Activated B cell treated with CpG ODN at 0.5 μM for 24 hours (primary cell): ENCODE measurements at regions not wholly inside any gene's neighbourhood (a gene's known extent, or its start where the extent isn't known, plus 50 kb on each side); places are given as distances from the start of the nearest gene placed in this dataset.

Experiments used
- ATAC-seq: fragments of 200-7000 bp; cut with Tn5 transposase; one replicate; pipeline ENCODE4 v1.10.0; 2021; ENCODE audit warnings: low read depth, mild to moderate bottlenecking, moderate library complexity
- CTCF ChIA-PET: fragments of 350-600 bp; sonication (Branson Sonifier 250); formaldehyde crosslinking; loops from one replicate; lab custom pipeline; 2021; ENCODE audit warnings: antibody characterized with exemption; lab: Charles Lee
- POLR2A ChIA-PET: fragments of 350-600 bp; sonication (Branson Sonifier 250); formaldehyde crosslinking; loops from one replicate; lab custom pipeline; 2021; ENCODE audit warnings: antibody characterized with exemption; lab: Charles Lee
- DNase-seq: peaks from one replicate; pipeline ENCODE4 v3.0.0; 2022
- H3K27ac Mint-ChIP-seq: one replicate; pipeline ENCODE4 v1.8.0; 2020; ENCODE audit warnings: mixed read lengths
- H3K27me3 Mint-ChIP-seq: one replicate; pipeline ENCODE4 v1.8.0; 2021; ENCODE audit warnings: mixed read lengths
- H3K36me3 Mint-ChIP-seq: one replicate; pipeline ENCODE4 v1.8.0; 2021; ENCODE audit warnings: low read depth, mixed read lengths
- H3K4me1 Mint-ChIP-seq: one replicate; pipeline ENCODE4 v1.8.0; 2021; ENCODE audit warnings: mixed read lengths
- H3K4me3 Mint-ChIP-seq: one replicate; pipeline ENCODE4 v1.8.0; 2020; ENCODE audit warnings: mild to moderate bottlenecking, mixed read lengths
- H3K9me3 Mint-ChIP-seq: one replicate; pipeline ENCODE4 v1.8.0; 2020; ENCODE audit warnings: mixed read lengths
- CTCF ChIP-seq: fragments of 200-600 bp; IDR thresholded peaks from one replicate; pipeline ENCODE4 v1.8.0; 2022; ENCODE audit warnings: antibody characterized with exemption, mild to moderate bottlenecking
- intact Hi-C: fragments of 100-400 bp; cut with micrococcal nuclease; formaldehyde crosslinking; loops from one replicate; pipeline ENCODE4 v1.15.1; 2024

- TF ChIP-seq CTCF = no peak
- no peak for DNase-seq
- Mint-ChIP-seq H3K36me3 (no peaks in the 10 kb centered on the region), H3K4me1 (no peaks in the 10 kb centered on the region), H3K27me3 (no peaks in the 10 kb centered on the region), H3K4me3 (no peak overlapping the region), H3K27ac (no peak overlapping the region), H3K9me3 (no peaks in the 10 kb centered on the region)
- POLR2A ChIA-PET = no interaction called here
- CTCF ChIA-PET = no interaction called here
- no peak for ATAC-seq
- intact Hi-C loops = loop anchor here (5.0 kb wide), 1 partner anchor 1750 kb away; no protein-coding TSS in a partner anchor
Observed at GRCh38 chr4:177557416-177557815, 115.2 kb upstream of the AGA start.

GRCh38 chr4:177558995-177559394 is 116.8 kb upstream of the AGA start:
- CTCF ChIA-PET = no interaction called here

GRCh38 chr4:177562163-177562562 is 119.9 kb upstream of the AGA start:
- intact Hi-C loops = no loop called here
- no peaks in the 10 kb centered on the region for H3K4me1 Mint-ChIP-seq
- ATAC-seq (no peak), DNase-seq (no peak)
- H3K4me3 Mint-ChIP-seq = no peak overlapping the region
- TF ChIP-seq CTCF = no peak
- H3K27me3 Mint-ChIP-seq = no peaks in the 10 kb centered on the region
- no peak overlapping the region for H3K27ac Mint-ChIP-seq
- no peaks in the 10 kb centered on the region for H3K36me3 Mint-ChIP-seq
- POLR2A ChIA-PET = no interaction called here
- CTCF ChIA-PET = no interaction called here
- no peaks in the 10 kb centered on the region for H3K9me3 Mint-ChIP-seq

More at GRCh38 chr4:177558995-177559394, 116.8 kb upstream of the AGA start:
- no peak overlapping the region for H3K27ac Mint-ChIP-seq
- TF ChIP-seq CTCF = no peak
- no peak overlapping the region for H3K4me3 Mint-ChIP-seq
- no peak for DNase-seq
- ATAC-seq = no peak
- no peaks in the 10 kb centered on the region for H3K9me3 Mint-ChIP-seq
- no peaks in the 10 kb centered on the region for H3K4me1 Mint-ChIP-seq
- POLR2A ChIA-PET = no interaction called here
- H3K27me3 Mint-ChIP-seq = no peaks in the 10 kb centered on the region
- no peaks in the 10 kb centered on the region for H3K36me3 Mint-ChIP-seq
- intact Hi-C loops = loop anchor here (5.0 kb wide), 1 partner anchor 1748 kb away; no protein-coding TSS in a partner anchor

GRCh38 chr4:177562859-177563258 is 120.6 kb upstream of the AGA start:
- TF ChIP-seq CTCF = no peak
- Mint-ChIP-seq H3K36me3 (no peaks in the 10 kb centered on the region), H3K27ac (no peak overlapping the region), H3K4me3 (no peak overlapping the region), H3K9me3 (no peaks in the 10 kb centered on the region), H3K4me1 (no peaks in the 10 kb centered on the region), H3K27me3 (no peaks in the 10 kb centered on the region)
- DNase-seq (no peak), ATAC-seq (no peak)
- intact Hi-C loops = no loop called here
- POLR2A ChIA-PET = no interaction called here
- CTCF ChIA-PET = no interaction called here

- intact Hi-C loops = no loop called here
- no peaks in the 10 kb centered on the region for H3K27me3 Mint-ChIP-seq
- no peak overlapping the region for H3K4me3 Mint-ChIP-seq
- no peak for TF ChIP-seq CTCF
- no peaks in the 10 kb centered on the region for H3K9me3 Mint-ChIP-seq
- H3K27ac Mint-ChIP-seq = no peak overlapping the region
- no peaks in the 10 kb centered on the region for H3K4me1 Mint-ChIP-seq
- ChIA-PET CTCF (no interaction called here), POLR2A (no interaction called here)
- no peaks in the 10 kb centered on the region for H3K36me3 Mint-ChIP-seq
- ATAC-seq = no peak
- DNase-seq = no peak
Observed at GRCh38 chr4:177566691-177567090, 124.5 kb upstream of the AGA start.
